ENCODE measurements at regions not wholly inside any gene's neighbourhood (a gene's known extent, or its start where the extent isn't known, plus 50 kb on each side); places are given as distances from the start of the nearest gene placed in this dataset.

- no peak overlapping the region for H3K27ac ChIP-seq (ENCODE audit: low read length)
- ATAC-seq (ENCODE audit: insufficient read depth, low read depth) (no peak), DNase-seq (no peak)
- H3K9ac ChIP-seq (ENCODE audit: low read depth, low read length): no peak overlapping the region
- H3K79me2 ChIP-seq (ENCODE audit: insufficient read depth, low read length): no peaks in the 10 kb centered on the region
- no peak overlapping the region for H3K4me2 ChIP-seq (ENCODE audit: insufficient read depth, low read length)
- no peaks in the 10 kb centered on the region for H4K20me1 ChIP-seq (ENCODE audit: insufficient read depth, low read length)
- no peak overlapping the region for H2AFZ ChIP-seq (ENCODE audit: low read depth, low read length)
- no peaks in the 10 kb centered on the region for H3K27me3 ChIP-seq (ENCODE audit: insufficient read depth, low read length, poor library complexity)
- no peaks in the 10 kb centered on the region for H3K36me3 ChIP-seq (ENCODE audit: insufficient read depth, low read length)
- TF ChIP-seq CTCF (IDR thresholded peaks at IDR 0.05; ENCODE audit: borderline replicate concordance, extremely low read depth, low read length, poor library complexity, severe bottlenecking): no peak
- H3K4me1 ChIP-seq (ENCODE audit: insufficient read depth, low read length): no peaks in the 10 kb centered on the region
- H3K4me3 ChIP-seq (ENCODE audit: low read depth in 1 of 2, low read length in 2 of 2): no peak overlapping the region
- no peaks in the 10 kb centered on the region for H3K9me3 ChIP-seq (ENCODE audit: insufficient read depth, low read length, severe bottlenecking)
Measured at GRCh38 chr7:84261509-84261908, 66.9 kb upstream of the SEMA3A start.

- H4K20me1 ChIP-seq (ENCODE audit: insufficient read depth, low read length): no peaks in the 10 kb centered on the region
- no peak overlapping the region for H3K4me2 ChIP-seq (ENCODE audit: insufficient read depth, low read length)
- no peak for ATAC-seq (ENCODE audit: insufficient read depth, low read depth)
- no peak for DNase-seq
- no peak overlapping the region for H2AFZ ChIP-seq (ENCODE audit: low read depth, low read length)
- H3K9me3 ChIP-seq (ENCODE audit: insufficient read depth, low read length, severe bottlenecking): no peaks in the 10 kb centered on the region
- no peak overlapping the region for H3K27ac ChIP-seq (ENCODE audit: low read length)
- H3K9ac ChIP-seq (ENCODE audit: low read depth, low read length): no peak overlapping the region
- no peaks in the 10 kb centered on the region for H3K4me1 ChIP-seq (ENCODE audit: insufficient read depth, low read length)
- TF ChIP-seq EZH2 (IDR thresholded peaks at IDR 0.05; ENCODE audit: borderline replicate concordance, low read depth, low read length, severe bottlenecking) (no peak), CTCF (IDR thresholded peaks at IDR 0.05; ENCODE audit: borderline replicate concordance, extremely low read depth, low read length, poor library complexity, severe bottlenecking) (no peak)
- H3K27me3 ChIP-seq (ENCODE audit: insufficient read depth, low read length, poor library complexity): no peaks in the 10 kb centered on the region
- H3K79me2 ChIP-seq (ENCODE audit: insufficient read depth, low read length): no peaks in the 10 kb centered on the region
- H3K36me3 ChIP-seq (ENCODE audit: insufficient read depth, low read length): no peaks in the 10 kb centered on the region
- no peak overlapping the region for H3K4me3 ChIP-seq (ENCODE audit: low read depth in 1 of 2, low read length in 2 of 2)
Measured at GRCh38 chr7:84258628-84259027, 64.0 kb upstream of the SEMA3A start.

GRCh38 chr7:84256571-84256971 is 62.0 kb upstream of the SEMA3A start:
- Histone ChIP-seq H3K9ac (ENCODE audit: low read depth, low read length) (no peak overlapping the region), H3K4me3 (ENCODE audit: low read depth in 1 of 2, low read length in 2 of 2) (no peak overlapping the region), H3K4me2 (ENCODE audit: insufficient read depth, low read length) (no peak overlapping the region), H3K9me3 (ENCODE audit: insufficient read depth, low read length, severe bottlenecking) (no peaks in the 10 kb centered on the region), H3K27ac (ENCODE audit: low read length) (no peak overlapping the region), H3K4me1 (ENCODE audit: insufficient read depth, low read length) (no peaks in the 10 kb centered on the region), H3K79me2 (ENCODE audit: insufficient read depth, low read length) (no peaks in the 10 kb centered on the region), H3K27me3 (ENCODE audit: insufficient read depth, low read length, poor library complexity) (no peaks in the 10 kb centered on the region), H3K36me3 (ENCODE audit: insufficient read depth, low read length) (no peaks in the 10 kb centered on the region), H4K20me1 (ENCODE audit: insufficient read depth, low read length) (no peaks in the 10 kb centered on the region), H2AFZ (ENCODE audit: low read depth, low read length) (no peak overlapping the region)
- DNase-seq (no peak), ATAC-seq (ENCODE audit: insufficient read depth, low read depth) (no peak)
- TF ChIP-seq CTCF (IDR thresholded peaks at IDR 0.05; ENCODE audit: borderline replicate concordance, extremely low read depth, low read length, poor library complexity, severe bottlenecking) (no peak), EZH2 (IDR thresholded peaks at IDR 0.05; ENCODE audit: borderline replicate concordance, low read depth, low read length, severe bottlenecking) (no peak)

- no peaks in the 10 kb centered on the region for H3K36me3 ChIP-seq (ENCODE audit: insufficient read depth, low read length)
- H3K27me3 ChIP-seq (ENCODE audit: insufficient read depth, low read length, poor library complexity): no peaks in the 10 kb centered on the region
- no peak overlapping the region for H3K9ac ChIP-seq (ENCODE audit: low read depth, low read length)
- H3K79me2 ChIP-seq (ENCODE audit: insufficient read depth, low read length): no peaks in the 10 kb centered on the region
- no peak overlapping the region for H3K4me2 ChIP-seq (ENCODE audit: insufficient read depth, low read length)
- TF ChIP-seq CTCF (IDR thresholded peaks at IDR 0.05; ENCODE audit: borderline replicate concordance, extremely low read depth, low read length, poor library complexity, severe bottlenecking) (no peak), EZH2 (IDR thresholded peaks at IDR 0.05; ENCODE audit: borderline replicate concordance, low read depth, low read length, severe bottlenecking) (no peak)
- no peaks in the 10 kb centered on the region for H4K20me1 ChIP-seq (ENCODE audit: insufficient read depth, low read length)
- no peak overlapping the region for H2AFZ ChIP-seq (ENCODE audit: low read depth, low read length)
- no peaks in the 10 kb centered on the region for H3K9me3 ChIP-seq (ENCODE audit: insufficient read depth, low read length, severe bottlenecking)
- no peak for ATAC-seq (ENCODE audit: insufficient read depth, low read depth)
- no peak overlapping the region for H3K4me3 ChIP-seq (ENCODE audit: low read depth in 1 of 2, low read length in 2 of 2)
- H3K27ac ChIP-seq (ENCODE audit: low read length): no peak overlapping the region
- DNase-seq: no peak
- H3K4me1 ChIP-seq (ENCODE audit: insufficient read depth, low read length): no peaks in the 10 kb centered on the region
Measured at GRCh38 chr7:84251277-84251781, 56.7 kb upstream of the SEMA3A start.

All from DND-41 (cell line).